Activated CD4-positive, alpha-beta T cell treated with anti-CD3 and anti-CD28 coated beads, Interleukin-2, Interleukin-4, amounts not matched to agents 100 ng/mL and 50 ng/mL, durations not matched to agents 16 hours and 8 hours (primary cell): ENCODE measurements at regions not wholly inside any gene's neighbourhood (a gene's known extent, or its start where the extent isn't known, plus 50 kb on each side); places are given as distances from the start of the nearest gene placed in this dataset.

Source experiments
- DNase-seq: peaks from one replicate; pipeline ENCODE4 v3.0.0-alpha.2; 2020; ENCODE audit warnings: low spot score

DNA sequence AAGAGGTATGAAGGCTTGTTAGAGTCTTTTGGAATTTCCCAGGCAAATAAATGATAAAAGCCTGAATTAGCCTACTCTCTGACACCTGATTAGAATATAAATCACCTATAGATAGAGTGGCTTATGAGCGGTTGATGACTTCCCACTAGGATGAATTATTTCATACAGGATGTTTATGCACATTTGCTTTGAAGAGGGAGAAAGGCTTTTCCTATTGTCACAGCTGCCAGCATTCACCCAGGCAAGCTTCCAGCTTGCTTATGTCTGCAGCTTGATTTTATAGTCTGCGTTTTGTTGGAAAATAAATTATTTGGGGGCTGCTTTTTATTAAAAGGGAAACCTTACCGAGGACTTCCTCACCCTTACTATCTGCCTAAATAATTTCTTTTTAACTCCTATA, 51.3 kb upstream of the EIF2S2 start:
- no peak for DNase-seq

DNA sequence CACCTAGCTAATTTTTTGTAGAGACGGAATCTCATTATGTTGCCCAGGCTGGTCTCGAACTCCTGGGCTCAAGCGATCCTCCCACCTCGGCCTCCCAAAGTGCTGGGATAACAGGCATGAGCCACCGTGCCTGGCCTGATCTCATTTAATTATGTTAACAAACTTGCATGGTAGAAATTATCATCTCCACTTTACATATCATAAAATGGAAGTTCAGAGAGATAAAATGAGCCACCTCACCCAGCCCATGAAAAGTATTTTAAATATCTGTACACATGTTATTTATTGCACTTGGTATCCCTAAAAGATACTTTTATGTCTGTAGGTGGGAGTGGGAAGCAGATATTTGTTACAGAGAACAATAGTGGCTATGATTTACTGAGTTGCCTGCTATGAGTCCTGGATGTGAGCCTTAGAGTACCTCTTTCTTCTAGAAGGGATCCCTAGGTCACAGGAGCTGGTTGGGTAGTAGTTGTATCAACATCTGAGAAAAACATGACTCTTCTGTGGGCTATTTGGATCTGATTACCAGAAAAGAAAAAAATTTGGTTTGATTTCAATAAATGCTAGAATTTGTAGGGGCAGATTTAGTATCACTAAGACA, 52.4 kb upstream of the EIF2S2 start:
- DNase-seq = no peak

DNA sequence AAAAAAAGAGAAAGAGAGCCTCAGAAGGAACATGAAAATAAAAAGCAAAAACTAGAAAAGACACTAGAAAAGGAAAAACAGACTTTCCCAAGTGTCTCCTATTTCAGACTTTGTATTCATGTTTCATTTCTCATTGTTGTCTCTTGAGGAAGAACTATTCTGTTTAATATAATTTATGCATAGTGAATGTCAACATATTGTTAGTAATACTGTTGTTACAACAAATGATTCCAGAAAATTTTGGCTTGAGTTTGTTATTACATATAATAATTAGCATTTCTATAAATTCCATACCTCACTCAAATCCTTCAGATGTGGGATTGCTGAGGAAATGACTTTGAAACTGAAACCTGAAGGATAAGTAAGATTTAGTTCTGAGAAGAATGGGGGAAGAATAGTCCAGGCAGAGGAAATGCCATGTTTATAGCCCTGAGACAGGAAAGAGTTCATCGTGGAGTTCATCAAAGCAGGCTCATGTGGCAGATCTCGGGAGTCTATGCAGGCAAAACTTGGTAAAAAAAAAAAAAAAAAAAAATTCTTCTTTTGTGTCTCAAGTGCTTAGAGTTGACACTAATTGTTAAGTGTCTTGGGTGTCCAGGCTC, 53.1 kb upstream of the EIF2S2 start:
- no peak for DNase-seq

GRCh38 chr20:34171640-34172039, 59.6 kb upstream of the EIF2S2 start:
- no peak for DNase-seq

DNA sequence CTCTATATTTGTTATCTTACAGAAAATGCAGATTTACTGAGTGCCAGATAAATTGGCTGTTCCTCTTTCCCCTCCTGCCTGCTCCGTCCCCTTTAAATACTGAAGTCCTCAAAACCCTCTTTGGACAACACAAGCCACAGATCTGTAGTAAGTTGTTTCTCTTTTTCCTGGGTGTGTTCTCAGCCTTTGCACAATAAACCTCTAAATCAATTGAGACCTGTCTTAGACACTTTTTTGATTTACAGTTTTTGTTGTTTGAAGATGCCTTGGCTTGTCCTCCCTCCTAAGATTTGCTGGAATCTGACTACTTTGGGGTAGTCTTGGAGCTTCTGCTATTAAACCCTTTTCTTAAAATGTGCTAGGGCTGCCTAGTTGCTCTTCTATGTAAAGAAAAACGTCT, 60.9 kb upstream of the EIF2S2 start:
- no peak for DNase-seq

- DNase-seq = no peak
Measured at GRCh38 chr20:34175079-34175478, 63.0 kb upstream of the EIF2S2 start.

GRCh38 chr20:34175879-34176278, 63.8 kb upstream of the EIF2S2 start:
- DNase-seq = no peak

GRCh38 chr20:34177052-34177451, 64.2 kb upstream of the ASIP start:
- no peak for DNase-seq

DNA sequence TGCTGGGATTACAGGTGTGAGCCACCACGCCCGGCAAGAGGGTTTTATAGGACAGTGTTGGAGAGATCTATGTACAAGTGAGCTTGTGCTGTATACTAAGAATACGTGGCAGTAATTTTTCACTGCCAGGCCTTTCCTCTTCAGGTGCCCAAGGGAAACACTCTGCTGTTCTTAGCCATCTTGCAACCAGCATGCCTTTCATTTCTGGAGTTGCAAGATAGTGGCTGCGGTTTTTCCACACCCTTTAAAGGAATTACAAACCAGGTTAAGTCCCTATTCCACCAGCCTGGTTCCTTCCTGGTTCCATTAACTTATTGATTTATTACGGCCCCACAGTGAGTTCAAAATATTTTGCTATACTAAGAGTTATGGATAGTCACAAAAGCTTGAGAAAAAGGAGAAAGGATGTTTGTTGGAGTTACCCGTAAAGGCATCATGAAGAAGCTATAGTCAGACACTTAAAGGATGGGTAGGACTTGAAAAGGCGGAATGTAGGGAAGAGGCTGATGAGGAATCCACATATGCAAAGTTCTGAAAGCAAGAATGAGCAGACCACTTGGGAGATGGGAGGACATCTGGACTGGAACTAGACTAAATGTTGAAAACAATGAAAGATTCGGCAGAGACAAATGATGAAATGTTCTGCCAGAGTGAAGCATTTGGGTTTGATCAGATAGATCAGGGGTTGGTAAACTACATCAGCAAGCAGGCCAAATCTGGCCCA, 61.4 kb upstream of the ASIP start:
- no peak for DNase-seq

GRCh38 chr20:34180460-34181120, 60.6 kb upstream of the ASIP start:
- no peak for DNase-seq

- DNase-seq = no peak
Measured at GRCh38 chr20:34181484-34181883, 59.7 kb upstream of the ASIP start.

GRCh38 chr20:34185766-34186620, 55.2 kb upstream of the ASIP start:
- no peak for DNase-seq

GRCh38 chr20:34189572-34190163, 51.6 kb upstream of the ASIP start:
- no peak for DNase-seq

GRCh38 chr20:34190262-34190661, 51.0 kb upstream of the ASIP start:
- no peak for DNase-seq

DNA sequence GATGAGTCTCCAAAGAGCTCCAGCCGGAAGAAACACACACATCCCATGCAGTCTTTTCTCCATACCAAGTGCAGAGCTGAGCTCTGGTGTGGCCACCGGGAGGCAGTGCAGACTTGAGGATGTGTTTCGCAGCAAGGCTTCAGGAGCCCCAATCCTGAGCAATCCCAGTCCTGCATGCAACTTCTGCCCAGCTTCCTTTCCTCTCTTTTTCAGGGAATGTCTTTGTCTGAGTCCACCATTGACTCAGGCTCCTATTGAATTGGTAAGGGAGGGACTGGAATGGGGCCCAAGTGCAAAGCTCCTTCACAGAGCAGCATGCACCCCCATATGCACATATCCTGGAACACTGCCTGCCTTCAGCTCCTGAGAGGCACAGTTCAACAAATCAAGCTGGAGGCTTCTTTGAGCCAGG, 50.5 kb upstream of the ASIP start:
- DNase-seq = peak; percentile 28
